ENCODE measurements at regions not wholly inside any gene's neighbourhood (a gene's known extent, or its start where the extent isn't known, plus 50 kb on each side); places are given as distances from the start of the nearest gene placed in this dataset. TPM values are rescaled to one million over a fixed set of nuclear protein-coding genes. Genes with fewer than 3 reads are reported as not detected.

Small RNA genes lying in the stretch of these regions (small RNA-seq; reads per million reads assigned to genes)
- gene AL359999.1: not detected

Data from occipital lobe (tissue), 1 donor.